GM12872 (cell line): ENCODE measurements at regions not wholly inside any gene's neighbourhood (a gene's known extent, or its start where the extent isn't known, plus 50 kb on each side); places are given as distances from the start of the nearest gene placed in this dataset.

Experiments used
- CTCF ChIP-seq: IDR thresholded peaks from 3 replicates; pipeline ENCODE4 v1.5.1; 2011; ENCODE audit warnings: low read depth, mild to moderate bottlenecking, low read length, moderate library complexity; ENCODE audit not compliant: insufficient read depth

GRCh38 chr11:92512204-92512569 is 287.6 kb downstream of the FAT3 start:
- TF ChIP-seq CTCF: no peak

GRCh38 chr11:92523611-92524010 is 299.0 kb downstream of the FAT3 start:
- TF ChIP-seq CTCF: no peak

GRCh38 chr11:92524542-92524941 is 299.9 kb downstream of the FAT3 start:
- TF ChIP-seq CTCF: no peak

GRCh38 chr11:92527467-92527866 is 302.8 kb downstream of the FAT3 start:
- no peak for TF ChIP-seq CTCF

- no peak for TF ChIP-seq CTCF
Observed at GRCh38 chr11:92528001-92528400, 303.4 kb downstream of the FAT3 start.

GRCh38 chr11:92531065-92531739 is 306.6 kb downstream of the FAT3 start:
- TF ChIP-seq CTCF: no peak

GRCh38 chr11:92533657-92534335 is 309.2 kb downstream of the FAT3 start:
- TF ChIP-seq CTCF: no peak
